Ascending aorta (tissue), 2 donors: ENCODE measurements at regions not wholly inside any gene's neighbourhood (a gene's known extent, or its start where the extent isn't known, plus 50 kb on each side); places are given as distances from the start of the nearest gene placed in this dataset.

ENCODE experiments used
- DNase-seq, 2 donors: peaks; one replicate each; pipeline ENCODE4 v3.0.0-alpha.2; 2019; ENCODE audit warnings: low spot score in 2 of 2
- H3K27ac ChIP-seq, 2 donors: fragments of 200-600 bp; sonication (generic); one replicate each; pipeline ENCODE4 v1.5.1; 2016 to 2017; ENCODE audit warnings: mild to moderate bottlenecking in 1 of 2
- H3K27me3 ChIP-seq: fragments of 200-600 bp; sonication (generic); one replicate; pipeline ENCODE4 v1.5.1; 2017
- H3K36me3 ChIP-seq, 2 donors: fragments of 200-600 bp; sonication (generic); one replicate each; pipeline ENCODE4 v1.5.1; 2016
- H3K4me1 ChIP-seq, 2 donors: fragments of 200-600 bp; sonication (generic); one replicate each; pipeline ENCODE4 v1.5.1; 2016 to 2017; ENCODE audit warnings: mild to moderate bottlenecking in 1 of 2
- H3K4me3 ChIP-seq, 2 donors: fragments of 200-600 bp; sonication (generic); one replicate each; pipeline ENCODE4 v1.5.1; 2016 to 2017; ENCODE audit warnings: mild to moderate bottlenecking in 1 of 2
- H3K9me3 ChIP-seq, 2 donors: fragments of 200-600 bp; sonication (generic); one replicate each; pipeline ENCODE4 v1.5.1; 2016
- CTCF ChIP-seq, 3 experiments: fragments of 200-600 bp in 2 of 3; fragments of 450-650 bp in 1 of 3; sonication (generic) in 2 of 3; IDR thresholded peaks; one replicate each; pipeline ENCODE4 v1.5.1; 2016 to 2019; ENCODE audit warnings: antibody characterized with exemption in 3 of 3, mild to moderate bottlenecking in 1 of 3, moderate library complexity in 1 of 3
- intact Hi-C: fragments of 100-400 bp; cut with DNase I; formaldehyde crosslinking; loops from one replicate; pipeline ENCODE4 v1.15.1; 2023

GRCh38 chr2:146950911-146951310, 893.9 kb upstream of the ACVR2A start:
- no peaks in the 10 kb centered on the region for H3K36me3 ChIP-seq
- H3K4me3 ChIP-seq = no peak overlapping the region
- H3K9me3 ChIP-seq = no peaks in the 10 kb centered on the region
- H3K27me3 ChIP-seq = no peaks in the 10 kb centered on the region
- TF ChIP-seq CTCF (IDR thresholded peaks at IDR 0.05) = no peak
- H3K4me1 ChIP-seq = no peaks in the 10 kb centered on the region
- no peak overlapping the region for H3K27ac ChIP-seq
- DNase-seq = no peak
- intact Hi-C loops = no loop called here

GRCh38 chr2:146950361-146950760, 894.5 kb upstream of the ACVR2A start:
- no peak for DNase-seq
- TF ChIP-seq CTCF (IDR thresholded peaks at IDR 0.05) = no peak
- H3K4me1 ChIP-seq = no peaks in the 10 kb centered on the region
- H3K36me3 ChIP-seq = no peaks in the 10 kb centered on the region
- no peaks in the 10 kb centered on the region for H3K9me3 ChIP-seq
- intact Hi-C loops = no loop called here
- H3K27me3 ChIP-seq = no peaks in the 10 kb centered on the region
- no peak overlapping the region for H3K27ac ChIP-seq
- H3K4me3 ChIP-seq = no peak overlapping the region

- no peaks in the 10 kb centered on the region for H3K9me3 ChIP-seq
- no peak overlapping the region for H3K4me3 ChIP-seq
- H3K4me1 ChIP-seq = no peaks in the 10 kb centered on the region
- H3K36me3 ChIP-seq = no peaks in the 10 kb centered on the region
- no peak for DNase-seq
- intact Hi-C loops = no loop called here
- TF ChIP-seq CTCF (IDR thresholded peaks at IDR 0.05) = no peak
- H3K27ac ChIP-seq = no peak overlapping the region
- H3K27me3 ChIP-seq = no peaks in the 10 kb centered on the region
Measured at GRCh38 chr2:146949400-146949799, 895.4 kb upstream of the ACVR2A start.

- no peaks in the 10 kb centered on the region for H3K9me3 ChIP-seq
- TF ChIP-seq CTCF (IDR thresholded peaks at IDR 0.05) = no peak
- H3K4me3 ChIP-seq = no peak overlapping the region
- H3K4me1 ChIP-seq = no peaks in the 10 kb centered on the region
- no peak for DNase-seq
- H3K27ac ChIP-seq = no peak overlapping the region
- H3K36me3 ChIP-seq = no peaks in the 10 kb centered on the region
- intact Hi-C loops = no loop called here
- H3K27me3 ChIP-seq = no peaks in the 10 kb centered on the region
Measured at GRCh38 chr2:146944601-146945000, 900.2 kb upstream of the ACVR2A start.

- Histone ChIP-seq H3K9me3 (no peaks in the 10 kb centered on the region), H3K27ac (no peak overlapping the region), H3K36me3 (no peaks in the 10 kb centered on the region), H3K4me3 (no peak overlapping the region), H3K4me1 (no peaks in the 10 kb centered on the region), H3K27me3 (no peaks in the 10 kb centered on the region)
- no peak for DNase-seq
- intact Hi-C loops = no loop called here
- TF ChIP-seq CTCF (IDR thresholded peaks at IDR 0.05) = no peak
Measured at GRCh38 chr2:146939991-146940685, 904.7 kb upstream of the ACVR2A start.

GRCh38 chr2:146934921-146935320, 909.9 kb upstream of the ACVR2A start:
- Histone ChIP-seq H3K27ac (no peak overlapping the region), H3K4me1 (no peaks in the 10 kb centered on the region), H3K9me3 (no peaks in the 10 kb centered on the region), H3K27me3 (no peaks in the 10 kb centered on the region), H3K4me3 (no peak overlapping the region), H3K36me3 (no peaks in the 10 kb centered on the region)
- TF ChIP-seq CTCF (IDR thresholded peaks at IDR 0.05) = no peak
- no peak for DNase-seq
- intact Hi-C loops = no loop called here
